ENCODE measurements at regions not wholly inside any gene's neighbourhood (a gene's known extent, or its start where the extent isn't known, plus 50 kb on each side); places are given as distances from the start of the nearest gene placed in this dataset.

DNA sequence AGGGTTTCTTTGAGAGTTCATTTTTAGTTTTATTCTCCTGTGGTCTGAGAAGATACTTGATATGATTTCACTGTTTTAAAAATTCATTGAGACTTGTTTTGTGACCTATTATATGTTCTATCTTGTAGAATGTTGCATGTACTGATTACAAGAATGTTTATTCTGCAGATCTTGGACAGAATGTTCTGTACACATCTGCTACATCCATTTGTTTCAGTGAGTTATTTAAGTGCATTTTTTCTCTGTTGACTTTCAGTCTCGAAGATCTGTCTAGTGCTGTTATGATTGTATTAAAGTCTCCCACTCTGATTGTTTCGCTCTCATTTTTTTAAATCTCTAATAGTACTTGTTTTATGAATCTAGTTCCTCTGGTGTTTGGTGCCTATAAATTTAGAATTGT lies 1319.8 kb downstream of the TMEM121 start:
- H3K4me3 ChIP-seq (IDR thresholded peaks at IDR 0.05; ENCODE audit: insufficient read depth, low read depth, low read length) = no peak overlapping the region

DNA sequence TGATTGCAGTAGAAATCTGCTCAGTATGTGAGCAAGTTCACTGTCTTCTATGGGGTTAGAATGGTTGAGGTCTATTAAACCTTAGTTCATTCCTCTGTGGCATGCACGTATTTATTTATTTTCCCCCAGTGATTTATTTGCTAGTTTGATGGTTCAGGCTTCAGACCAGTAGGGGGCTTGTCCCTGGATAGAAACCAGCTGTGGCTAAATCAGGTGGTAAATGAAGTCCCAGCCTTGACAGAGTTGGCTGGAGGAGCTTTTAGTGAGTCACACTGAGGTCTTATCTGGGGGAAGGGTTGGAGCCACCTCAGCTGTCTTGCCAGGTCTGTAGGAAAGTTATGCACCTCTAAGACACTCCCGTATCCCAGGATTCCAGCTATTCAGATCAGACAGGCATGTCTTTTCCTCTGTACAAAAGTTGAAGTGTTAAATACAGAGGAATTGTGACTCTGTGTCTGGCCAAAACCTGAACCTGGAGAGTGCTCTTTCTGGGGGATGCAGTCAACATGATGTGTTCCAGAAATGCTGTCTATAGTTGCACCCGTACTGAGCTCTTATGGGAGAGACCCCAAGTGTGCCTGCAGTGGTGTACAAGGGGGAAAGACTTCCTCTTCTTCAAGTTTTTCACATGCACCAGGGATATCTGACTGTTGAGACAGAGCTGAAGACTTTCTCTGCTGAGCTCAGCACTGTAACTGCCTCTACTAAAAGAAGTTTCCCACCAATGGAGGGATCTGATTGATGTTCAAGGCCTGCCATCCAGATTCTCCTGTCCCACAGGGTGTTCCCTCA lies 1322.1 kb downstream of the TMEM121 start:
- Histone ChIP-seq H4K20me1 (ENCODE audit: insufficient read depth) (no peaks in the 10 kb centered on the region), H3K4me3 (IDR thresholded peaks at IDR 0.05; ENCODE audit: insufficient read depth, low read depth, low read length) (no peak overlapping the region), H2AFZ (ENCODE audit: low read depth) (no peak overlapping the region), H3K4me2 (no peak overlapping the region), H3K36me3 (ENCODE audit: insufficient read depth) (no peaks in the 10 kb centered on the region), H3K27me3 (ENCODE audit: insufficient read depth, low read depth) (peaks cover 17% of the 10 kb centered on the region; the same call in 1 of the 2 replicates), H3K4me1 (ENCODE audit: low read depth, poor library complexity, severe bottlenecking) (peaks cover 4% of the 10 kb centered on the region), H3K79me2 (ENCODE audit: insufficient read depth, low read depth) (no peaks in the 10 kb centered on the region), H3K27ac (no peak overlapping the region), H3K9ac (no peak overlapping the region)
- TF ChIP-seq, protein P1, sequence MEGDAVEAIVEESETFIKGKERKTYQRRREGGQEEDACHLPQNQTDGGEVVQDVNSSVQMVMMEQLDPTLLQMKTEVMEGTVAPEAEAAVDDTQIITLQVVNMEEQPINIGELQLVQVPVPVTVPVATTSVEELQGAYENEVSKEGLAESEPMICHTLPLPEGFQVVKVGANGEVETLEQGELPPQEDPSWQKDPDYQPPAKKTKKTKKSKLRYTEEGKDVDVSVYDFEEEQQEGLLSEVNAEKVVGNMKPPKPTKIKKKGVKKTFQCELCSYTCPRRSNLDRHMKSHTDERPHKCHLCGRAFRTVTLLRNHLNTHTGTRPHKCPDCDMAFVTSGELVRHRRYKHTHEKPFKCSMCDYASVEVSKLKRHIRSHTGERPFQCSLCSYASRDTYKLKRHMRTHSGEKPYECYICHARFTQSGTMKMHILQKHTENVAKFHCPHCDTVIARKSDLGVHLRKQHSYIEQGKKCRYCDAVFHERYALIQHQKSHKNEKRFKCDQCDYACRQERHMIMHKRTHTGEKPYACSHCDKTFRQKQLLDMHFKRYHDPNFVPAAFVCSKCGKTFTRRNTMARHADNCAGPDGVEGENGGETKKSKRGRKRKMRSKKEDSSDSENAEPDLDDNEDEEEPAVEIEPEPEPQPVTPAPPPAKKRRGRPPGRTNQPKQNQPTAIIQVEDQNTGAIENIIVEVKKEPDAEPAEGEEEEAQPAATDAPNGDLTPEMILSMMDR (conservative IDR thresholded peaks at IDR 0.05; ENCODE audit: low read depth, low read length) = 0 out of 2 replicates have a peak, but pooled peaks have one; percentile 27

More for the DNA sequence above, 1319.8 kb downstream of the TMEM121 start:
- TF ChIP-seq, protein P1 (conservative IDR thresholded peaks at IDR 0.05; ENCODE audit: low read depth, low read length) = no peak
- Histone ChIP-seq H3K79me2 (ENCODE audit: insufficient read depth, low read depth) (no peaks in the 10 kb centered on the region), H3K4me2 (no peak overlapping the region), H3K27me3 (ENCODE audit: insufficient read depth, low read depth) (peaks cover 28% of the 10 kb centered on the region; the same call in 1 of the 2 replicates), H2AFZ (ENCODE audit: low read depth) (no peak overlapping the region), H3K9ac (no peak overlapping the region), H3K4me1 (ENCODE audit: low read depth, poor library complexity, severe bottlenecking) (peaks cover 7% of the 10 kb centered on the region), H4K20me1 (ENCODE audit: insufficient read depth) (no peaks in the 10 kb centered on the region), H3K27ac (no peak overlapping the region), H3K36me3 (ENCODE audit: insufficient read depth) (no peaks in the 10 kb centered on the region)

DNA sequence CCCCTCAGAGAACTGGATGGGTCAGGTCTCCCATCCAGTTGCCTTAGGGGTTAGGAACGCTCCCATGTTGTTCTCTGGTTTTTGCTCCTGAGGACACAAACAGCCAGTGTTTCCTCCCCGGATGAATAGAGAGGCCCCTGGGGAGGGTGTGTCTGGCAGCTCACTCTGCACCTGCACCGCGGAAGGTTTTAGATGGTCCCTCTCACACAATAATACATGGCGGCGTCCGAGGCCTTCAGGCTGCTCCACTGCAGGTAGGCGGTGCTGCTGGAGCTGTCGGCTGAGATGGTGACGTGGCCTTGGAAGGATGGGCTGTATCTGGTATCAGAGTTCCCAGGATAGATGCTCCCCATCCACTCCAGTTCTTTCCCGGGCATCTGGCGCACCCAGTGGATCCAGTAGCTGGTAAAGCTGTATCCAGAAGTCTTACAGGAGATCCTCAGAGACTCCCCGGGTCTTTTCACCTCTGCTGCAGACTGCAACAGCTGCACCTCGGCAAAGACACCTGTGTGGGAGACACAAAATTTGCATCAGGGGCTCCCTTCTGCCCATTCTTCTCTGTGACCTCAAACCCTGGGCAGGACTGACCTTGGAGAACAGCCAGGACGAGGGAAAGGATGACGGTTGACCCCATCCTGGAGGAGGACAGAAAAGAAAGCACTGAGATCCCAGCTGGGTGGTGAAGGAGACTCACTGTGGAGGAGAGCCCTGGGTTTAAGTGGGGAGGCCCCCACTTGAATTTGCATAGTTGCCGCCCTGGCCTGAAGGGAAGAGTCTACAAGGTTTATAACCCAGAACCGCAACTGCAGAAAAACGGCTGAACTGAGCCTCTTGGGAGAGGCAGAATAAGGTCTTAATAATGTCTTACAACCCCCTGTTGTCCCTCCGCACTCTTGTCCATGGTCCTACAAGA lies 1324.8 kb downstream of the TMEM121 start:
- Histone ChIP-seq H3K9ac (no peak overlapping the region), H4K20me1 (ENCODE audit: insufficient read depth) (no peaks in the 10 kb centered on the region), H3K4me3 (IDR thresholded peaks at IDR 0.05; ENCODE audit: insufficient read depth, low read depth, low read length) (no peak overlapping the region), H3K27ac (no peak overlapping the region), H3K79me2 (ENCODE audit: insufficient read depth, low read depth) (no peaks in the 10 kb centered on the region), H3K36me3 (ENCODE audit: insufficient read depth) (no peaks in the 10 kb centered on the region), H3K27me3 (ENCODE audit: insufficient read depth, low read depth) (peaks cover 7% of the 10 kb centered on the region; the same call in 1 of the 2 replicates), H2AFZ (ENCODE audit: low read depth) (no peak overlapping the region), H3K4me2 (no peak overlapping the region), H3K4me1 (ENCODE audit: low read depth, poor library complexity, severe bottlenecking) (no peaks in the 10 kb centered on the region)
- TF ChIP-seq, protein P1 (conservative IDR thresholded peaks at IDR 0.05; ENCODE audit: low read depth, low read length) = no peak

DNA sequence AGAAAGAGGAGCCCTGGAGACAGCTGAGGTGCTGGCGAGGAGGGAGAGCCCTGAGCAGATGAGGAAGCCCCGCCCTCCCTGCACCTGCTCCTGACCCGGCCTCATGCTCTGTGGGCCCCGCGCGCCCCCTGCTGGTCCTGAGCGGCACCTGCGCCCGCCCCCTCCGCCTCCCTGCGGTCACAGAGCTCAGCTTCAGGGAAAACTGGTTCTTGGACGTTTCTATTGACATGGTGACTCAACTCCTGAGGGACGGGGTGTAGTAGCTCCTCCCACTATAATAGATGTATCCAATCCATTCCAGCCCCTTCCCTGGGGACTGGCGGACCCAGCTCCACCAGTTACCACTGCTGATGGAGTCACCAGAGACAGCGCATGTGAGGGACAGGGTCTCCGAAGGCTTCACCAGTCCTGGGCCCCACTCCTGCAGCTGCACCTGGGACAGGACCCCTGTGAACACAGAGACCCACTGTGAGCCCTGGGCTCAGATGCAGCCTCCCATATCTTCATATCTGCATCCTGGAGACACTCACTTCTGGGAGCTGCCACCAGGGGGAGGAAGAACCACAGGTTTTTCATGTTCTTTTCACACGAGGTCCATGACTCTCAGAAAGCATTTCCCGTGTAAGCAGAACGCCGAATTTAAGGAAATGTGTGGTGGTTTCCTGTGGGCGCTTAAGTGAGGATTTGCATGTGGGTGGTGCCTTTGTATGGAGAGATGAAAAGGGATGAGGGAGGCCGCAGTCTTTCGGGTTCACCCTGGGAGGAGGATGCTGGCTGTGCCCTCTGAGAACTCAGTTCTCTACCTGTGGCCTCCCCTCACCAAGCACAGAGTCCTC lies 1346.4 kb downstream of the TMEM121 start:
- Histone ChIP-seq H3K4me3 (IDR thresholded peaks at IDR 0.05; ENCODE audit: insufficient read depth, low read depth, low read length) (no peak overlapping the region), H3K27me3 (ENCODE audit: insufficient read depth, low read depth) (no peaks in the 10 kb centered on the region), H2AFZ (ENCODE audit: low read depth) (peak overlapping the region; percentile 87), H4K20me1 (ENCODE audit: insufficient read depth) (no peaks in the 10 kb centered on the region), H3K27ac (no peak overlapping the region), H3K4me2 (peak overlapping the region; percentile 81), H3K79me2 (ENCODE audit: insufficient read depth, low read depth) (no peaks in the 10 kb centered on the region), H3K36me3 (ENCODE audit: insufficient read depth) (no peaks in the 10 kb centered on the region), H3K9ac (peak overlapping the region; percentile 13; the same call in 1 of the 2 replicates), H3K4me1 (ENCODE audit: low read depth, poor library complexity, severe bottlenecking) (peaks cover 14% of the 10 kb centered on the region)
- TF ChIP-seq, protein P1 (conservative IDR thresholded peaks at IDR 0.05; ENCODE audit: low read depth, low read length) = peak; percentile 84
